BE2C (cell line): ENCODE measurements at regions not wholly inside any gene's neighbourhood (a gene's known extent, or its start where the extent isn't known, plus 50 kb on each side); places are given as distances from the start of the nearest gene placed in this dataset.

Experiments
- DNase-seq: peaks from one replicate; pipeline ENCODE4 v3.0.0-alpha.2; 2020
- H3K27me3 ChIP-seq: fragments of 250-450 bp; sonication (Bioruptor Pico); 2 replicates; pipeline ENCODE4 v1.5.1; 2020; ENCODE audit warnings: mild to moderate bottlenecking
- H3K36me3 ChIP-seq: fragments of 250-450 bp; sonication (Bioruptor Pico); 2 replicates; pipeline ENCODE4 v1.5.1; 2020; ENCODE audit warnings: mild to moderate bottlenecking
- H3K4me1 ChIP-seq: fragments of 250-450 bp; sonication (Bioruptor Pico); 2 replicates; pipeline ENCODE4 v1.5.1; 2020
- H3K4me3 ChIP-seq: 2 replicates; pipeline ENCODE4 v1.5.1; 2011; ENCODE audit warnings: low read depth, low read length
- H3K9me3 ChIP-seq: fragments of 250-450 bp; sonication (Bioruptor Pico); 2 replicates; pipeline ENCODE4 v1.5.1; 2020
- TF ChIP-seq, protein P1 (sequence below): IDR thresholded peaks from 2 replicates; pipeline ENCODE4 v1.5.1; 2012; ENCODE audit warnings: mild to moderate bottlenecking, low read depth, low read length

DNA sequence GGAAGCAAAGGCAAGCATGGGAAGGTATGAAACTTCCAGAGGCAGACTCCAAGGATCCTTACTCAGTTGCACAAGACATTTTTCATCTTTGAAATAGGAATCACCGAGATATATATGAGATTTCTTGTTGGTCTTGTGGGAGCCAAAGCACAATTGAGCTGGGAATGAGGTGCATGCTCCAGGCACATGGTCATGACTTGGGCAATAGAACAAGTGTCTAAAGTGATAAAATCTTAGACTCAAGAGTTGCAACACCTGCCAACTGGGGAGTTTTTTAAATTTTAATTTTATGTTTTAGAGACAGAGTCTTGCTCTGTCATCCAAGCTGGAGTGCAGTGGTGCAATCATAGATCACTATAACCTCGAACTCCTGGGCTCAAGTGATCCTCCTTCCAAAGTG lies 169.5 kb upstream of the ADCY1 start:
- Histone ChIP-seq H3K27me3 (no peaks in the 10 kb centered on the region), H3K4me3 (no peak overlapping the region), H3K4me1 (no peaks in the 10 kb centered on the region; the same call in 1 of the 2 replicates), H3K36me3 (no peaks in the 10 kb centered on the region), H3K9me3 (no peaks in the 10 kb centered on the region)
- TF ChIP-seq, protein P1, sequence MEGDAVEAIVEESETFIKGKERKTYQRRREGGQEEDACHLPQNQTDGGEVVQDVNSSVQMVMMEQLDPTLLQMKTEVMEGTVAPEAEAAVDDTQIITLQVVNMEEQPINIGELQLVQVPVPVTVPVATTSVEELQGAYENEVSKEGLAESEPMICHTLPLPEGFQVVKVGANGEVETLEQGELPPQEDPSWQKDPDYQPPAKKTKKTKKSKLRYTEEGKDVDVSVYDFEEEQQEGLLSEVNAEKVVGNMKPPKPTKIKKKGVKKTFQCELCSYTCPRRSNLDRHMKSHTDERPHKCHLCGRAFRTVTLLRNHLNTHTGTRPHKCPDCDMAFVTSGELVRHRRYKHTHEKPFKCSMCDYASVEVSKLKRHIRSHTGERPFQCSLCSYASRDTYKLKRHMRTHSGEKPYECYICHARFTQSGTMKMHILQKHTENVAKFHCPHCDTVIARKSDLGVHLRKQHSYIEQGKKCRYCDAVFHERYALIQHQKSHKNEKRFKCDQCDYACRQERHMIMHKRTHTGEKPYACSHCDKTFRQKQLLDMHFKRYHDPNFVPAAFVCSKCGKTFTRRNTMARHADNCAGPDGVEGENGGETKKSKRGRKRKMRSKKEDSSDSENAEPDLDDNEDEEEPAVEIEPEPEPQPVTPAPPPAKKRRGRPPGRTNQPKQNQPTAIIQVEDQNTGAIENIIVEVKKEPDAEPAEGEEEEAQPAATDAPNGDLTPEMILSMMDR, result no peak
- DNase-seq, result no peak

DNA sequence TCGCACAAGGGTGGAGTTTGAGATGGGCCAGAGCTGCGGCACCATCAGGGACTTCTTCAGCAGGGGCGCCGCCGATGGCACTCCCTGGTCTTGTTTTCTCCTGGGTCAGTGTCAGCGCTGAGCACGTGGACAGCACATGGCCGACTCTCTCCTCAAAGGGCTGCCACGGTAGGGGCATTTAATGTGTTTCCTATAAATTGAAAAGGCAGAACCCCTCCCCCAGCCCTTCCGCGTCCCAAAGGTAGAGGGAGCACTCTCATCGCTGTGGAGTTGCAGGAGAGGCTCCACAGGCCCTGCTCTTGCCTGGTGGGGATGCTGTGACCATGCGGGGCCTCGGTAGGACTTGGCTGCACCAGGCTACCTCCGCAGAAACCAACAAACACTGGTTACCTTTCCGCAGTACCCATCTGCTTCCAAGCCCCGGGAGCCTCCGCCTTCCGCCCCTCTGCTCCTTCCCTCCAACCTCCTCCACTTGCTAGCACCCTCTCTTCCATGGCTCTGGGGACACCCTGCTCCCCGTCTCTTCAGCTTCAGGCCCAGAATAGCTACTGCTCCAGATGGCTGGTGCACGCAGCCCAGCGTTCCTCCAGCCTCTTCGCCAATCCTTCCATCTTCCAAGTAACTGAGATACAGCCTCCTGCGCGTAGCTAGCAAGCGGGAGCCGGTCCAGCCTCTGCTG lies 166.3 kb upstream of the ADCY1 start:
- Histone ChIP-seq H3K36me3 (no peaks in the 10 kb centered on the region), H3K4me1 (no peaks in the 10 kb centered on the region), H3K4me3 (no peak overlapping the region), H3K9me3 (no peaks in the 10 kb centered on the region), H3K27me3 (no peaks in the 10 kb centered on the region)
- DNase-seq, result peak; percentile 45
- TF ChIP-seq, protein P1, result peak; percentile 49

DNA sequence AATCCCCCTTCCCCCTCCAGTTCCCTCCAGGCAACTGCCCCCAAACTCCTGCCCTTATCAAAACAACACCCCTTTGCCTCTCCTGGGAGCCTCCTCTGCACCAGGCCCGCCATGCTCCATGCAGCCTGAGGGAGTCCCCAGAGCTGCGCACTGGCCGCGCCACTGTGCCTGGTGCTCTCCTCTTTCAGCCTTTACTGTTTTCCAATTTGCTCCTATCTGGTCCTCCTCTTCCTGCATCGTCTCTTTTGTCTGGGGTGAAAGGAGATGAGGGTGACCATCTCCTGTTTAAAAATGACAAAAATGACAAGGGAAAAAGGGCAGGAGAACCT lies 165.8 kb upstream of the ADCY1 start:
- TF ChIP-seq, protein P1, result no peak
- no peak for DNase-seq
- H3K36me3 ChIP-seq, result no peaks in the 10 kb centered on the region
- H3K27me3 ChIP-seq, result no peaks in the 10 kb centered on the region
- H3K4me1 ChIP-seq, result no peaks in the 10 kb centered on the region
- no peaks in the 10 kb centered on the region for H3K9me3 ChIP-seq
- no peak overlapping the region for H3K4me3 ChIP-seq

GRCh38 chr7:45410893-45411292 lies 163.3 kb upstream of the ADCY1 start:
- Histone ChIP-seq H3K4me3 (no peak overlapping the region), H3K4me1 (no peaks in the 10 kb centered on the region), H3K36me3 (no peaks in the 10 kb centered on the region), H3K9me3 (no peaks in the 10 kb centered on the region), H3K27me3 (no peaks in the 10 kb centered on the region)
- TF ChIP-seq, protein P1, result no peak
- no peak for DNase-seq

GRCh38 chr7:45413419-45413818 lies 160.7 kb upstream of the ADCY1 start:
- TF ChIP-seq, protein P1, result no peak
- no peak for DNase-seq
- H3K4me3 ChIP-seq, result no peak overlapping the region
- no peaks in the 10 kb centered on the region for H3K36me3 ChIP-seq
- no peaks in the 10 kb centered on the region for H3K9me3 ChIP-seq
- H3K4me1 ChIP-seq, result no peaks in the 10 kb centered on the region
- H3K27me3 ChIP-seq, result no peaks in the 10 kb centered on the region

GRCh38 chr7:45414226-45414625 lies 159.9 kb upstream of the ADCY1 start:
- H3K4me1 ChIP-seq, result no peaks in the 10 kb centered on the region
- no peaks in the 10 kb centered on the region for H3K9me3 ChIP-seq
- no peaks in the 10 kb centered on the region for H3K36me3 ChIP-seq
- DNase-seq, result no peak
- TF ChIP-seq, protein P1, result no peak
- H3K27me3 ChIP-seq, result no peaks in the 10 kb centered on the region
- H3K4me3 ChIP-seq, result no peak overlapping the region
